GM19023 (cell line): ENCODE measurements at regions not wholly inside any gene's neighbourhood (a gene's known extent, or its start where the extent isn't known, plus 50 kb on each side); places are given as distances from the start of the nearest gene placed in this dataset.

Experiments
- ATAC-seq: cut with Tn5 transposase; IDR thresholded peaks from one replicate; pipeline ENCODE4 v1.9.1; 2021; ENCODE audit warnings: mild to moderate bottlenecking, moderate library complexity; ENCODE audit not compliant: unreplicated experiment

GRCh38 chr12:93151079-93151762 is 222.1 kb upstream of the EEA1 start:
- ATAC-seq, result no peak

- ATAC-seq, result no peak
Measured at GRCh38 chr12:93152617-93153016, 223.5 kb upstream of the EEA1 start.

DNA sequence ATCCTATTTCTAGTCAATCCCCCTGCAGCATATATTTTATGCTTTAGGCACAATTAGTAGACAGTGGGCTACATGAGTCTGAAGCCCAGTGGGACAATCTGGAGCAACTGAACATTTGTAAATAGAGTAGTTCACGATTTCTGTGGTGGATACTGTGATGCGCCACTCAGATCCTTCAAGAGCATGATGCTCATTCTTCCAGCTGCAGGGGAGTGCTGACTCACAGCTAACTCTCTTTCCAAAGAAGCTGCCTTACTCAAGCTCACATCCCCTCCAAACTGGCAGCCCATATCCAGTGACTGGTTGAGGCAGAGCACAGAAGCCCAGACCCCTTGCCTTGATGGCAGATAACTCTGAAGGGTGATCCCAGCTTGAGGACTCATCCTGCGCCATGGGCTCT is 224.2 kb upstream of the EEA1 start:
- no peak for ATAC-seq

GRCh38 chr12:93154096-93154728 is 223.5 kb upstream of the NUDT4 start:
- ATAC-seq, result no peak

DNA sequence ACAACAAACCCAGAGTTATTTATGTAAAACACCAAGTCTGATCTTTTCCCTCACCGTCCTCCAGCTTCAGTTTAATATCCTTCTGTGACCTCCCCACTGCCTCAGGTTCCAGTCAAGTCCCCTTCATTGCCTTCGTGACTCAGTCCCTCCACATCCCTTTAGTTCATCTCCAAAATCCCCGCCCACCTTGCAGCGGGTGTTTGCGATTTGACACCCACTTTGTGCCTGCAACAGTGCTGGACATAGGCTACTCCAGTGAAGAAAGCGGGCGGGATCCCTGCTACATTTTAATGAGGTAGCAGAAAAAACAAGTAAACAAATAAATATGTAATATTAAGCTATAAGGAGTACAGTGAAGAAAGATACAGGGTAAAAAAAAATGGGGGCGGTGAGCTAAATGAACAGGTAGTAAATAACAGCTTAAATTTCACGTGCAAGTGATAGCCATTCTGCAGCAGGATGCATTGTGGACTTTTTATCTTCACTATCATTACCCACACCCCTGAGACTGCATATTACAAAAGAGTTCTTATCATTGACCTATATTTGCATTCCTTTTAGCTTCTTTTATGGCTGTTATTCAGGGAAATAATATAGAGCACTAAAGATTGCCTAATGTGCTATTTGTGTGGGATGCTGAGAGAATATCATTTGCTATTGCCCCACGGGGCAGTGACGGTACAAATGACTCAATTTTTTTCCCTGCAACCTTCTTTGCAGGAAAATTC is 222.8 kb upstream of the NUDT4 start:
- no peak for ATAC-seq

DNA sequence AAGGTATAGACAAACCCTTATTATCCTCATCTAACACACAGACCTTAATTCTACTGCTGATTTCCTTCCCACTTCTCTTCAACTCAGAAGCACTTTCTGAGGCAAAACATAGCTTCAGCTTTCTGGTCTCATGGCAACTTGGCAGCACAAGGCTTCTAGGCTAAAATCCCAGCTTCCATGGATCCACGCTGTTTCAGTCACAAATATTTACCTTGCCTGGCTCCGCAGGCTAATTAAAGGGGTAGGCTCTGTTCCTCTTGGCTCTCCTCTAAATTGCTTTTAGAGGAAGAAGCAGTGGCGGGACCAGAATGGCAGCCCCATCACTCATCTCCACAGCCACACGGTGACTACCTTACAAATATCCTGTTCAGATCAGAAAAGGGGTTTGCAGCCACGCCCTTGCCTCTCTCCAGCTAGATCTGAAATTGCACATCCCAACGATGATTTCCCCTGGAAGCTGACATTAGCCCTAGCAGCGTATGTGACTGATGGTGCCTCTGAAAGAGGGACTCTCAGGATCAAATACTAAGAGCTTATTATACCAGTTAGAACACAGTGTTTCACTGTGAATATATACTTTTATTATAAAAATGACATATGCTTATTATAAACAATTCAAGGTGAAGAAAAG is 221.5 kb upstream of the NUDT4 start:
- no peak for ATAC-seq

DNA sequence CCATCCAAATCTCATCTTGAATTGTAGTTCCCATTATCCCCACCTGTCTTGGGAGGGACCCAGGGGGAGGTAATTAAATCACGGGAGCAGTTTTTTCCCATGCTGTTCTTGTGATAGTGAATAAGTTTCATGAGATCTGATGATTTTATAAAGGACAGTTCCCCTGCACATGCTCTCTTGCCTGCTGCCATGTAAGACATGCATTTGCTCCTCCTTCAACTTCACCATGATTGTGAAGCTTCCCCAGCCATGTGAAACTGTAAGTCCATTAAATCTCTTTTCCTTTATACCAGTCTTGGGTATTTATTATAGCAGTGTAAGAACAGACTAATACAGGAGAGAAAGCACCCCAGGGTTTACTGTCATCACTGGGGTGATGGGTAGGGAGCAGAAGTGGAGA is 220.4 kb upstream of the NUDT4 start:
- no peak for ATAC-seq

DNA sequence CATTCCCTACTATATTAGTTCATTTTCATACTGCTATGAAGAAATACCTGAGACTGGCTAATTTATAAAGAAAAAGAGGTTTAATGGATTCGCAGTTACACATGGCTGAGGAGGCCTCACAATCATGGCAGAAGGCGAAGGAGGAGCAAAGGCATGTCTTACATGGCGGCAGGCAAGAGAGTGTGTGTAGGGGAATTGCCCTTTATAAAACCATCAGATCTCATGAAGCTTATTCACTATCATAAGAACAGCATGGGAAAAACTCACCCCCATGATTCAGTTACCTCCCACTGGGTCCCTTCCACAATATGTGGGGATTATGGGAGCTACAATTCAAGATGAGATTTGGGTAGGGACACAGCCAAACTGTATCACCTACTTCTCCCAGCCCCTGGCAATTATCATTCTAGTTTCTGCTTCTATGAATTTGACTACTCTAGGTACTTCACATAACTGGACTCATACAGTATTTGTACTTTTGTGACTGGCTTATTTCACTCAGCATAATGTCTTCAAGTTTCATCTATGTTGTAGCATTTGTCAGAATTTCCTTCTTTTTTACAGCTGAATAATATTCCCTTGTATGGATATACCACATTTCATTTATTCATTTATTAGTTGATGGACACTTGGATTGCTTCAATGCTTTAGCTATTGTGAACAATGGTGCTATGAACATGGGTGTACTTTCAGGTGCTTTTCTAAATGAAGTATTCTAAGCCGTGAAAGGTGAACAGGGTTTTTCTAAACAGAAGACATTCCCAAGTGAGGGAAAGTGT is 219.5 kb upstream of the NUDT4 start:
- ATAC-seq, result no peak

GRCh38 chr12:93163260-93164036 is 214.3 kb upstream of the NUDT4 start:
- no peak for ATAC-seq

GRCh38 chr12:93164103-93164880 is 213.4 kb upstream of the NUDT4 start:
- no peak for ATAC-seq

DNA sequence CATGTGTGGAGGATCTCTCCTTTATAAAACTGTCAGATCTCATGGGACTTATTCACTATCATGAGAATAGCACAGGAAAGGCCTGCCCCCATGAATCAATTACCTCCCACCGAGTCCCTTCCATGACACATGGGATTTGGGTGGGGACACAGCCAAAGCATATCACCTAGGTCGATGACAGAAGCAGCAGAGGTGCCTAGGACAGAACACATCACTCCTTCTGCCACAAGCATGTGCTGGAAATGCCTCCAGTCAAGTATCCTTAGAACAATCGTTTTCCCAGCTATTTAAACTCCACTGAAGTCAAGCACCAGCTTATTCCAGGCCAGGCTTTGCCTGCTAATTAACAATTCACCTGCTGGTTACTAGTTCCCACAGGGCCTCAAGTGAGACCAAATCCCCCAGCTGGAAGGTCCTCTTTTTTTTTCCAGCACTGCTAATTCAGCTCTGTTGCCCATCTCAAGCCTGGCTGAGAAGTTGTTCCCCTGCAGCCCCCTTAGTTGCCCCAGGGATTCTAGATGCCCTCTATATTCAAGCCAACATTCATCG is 212.3 kb upstream of the NUDT4 start:
- ATAC-seq, result no peak

DNA sequence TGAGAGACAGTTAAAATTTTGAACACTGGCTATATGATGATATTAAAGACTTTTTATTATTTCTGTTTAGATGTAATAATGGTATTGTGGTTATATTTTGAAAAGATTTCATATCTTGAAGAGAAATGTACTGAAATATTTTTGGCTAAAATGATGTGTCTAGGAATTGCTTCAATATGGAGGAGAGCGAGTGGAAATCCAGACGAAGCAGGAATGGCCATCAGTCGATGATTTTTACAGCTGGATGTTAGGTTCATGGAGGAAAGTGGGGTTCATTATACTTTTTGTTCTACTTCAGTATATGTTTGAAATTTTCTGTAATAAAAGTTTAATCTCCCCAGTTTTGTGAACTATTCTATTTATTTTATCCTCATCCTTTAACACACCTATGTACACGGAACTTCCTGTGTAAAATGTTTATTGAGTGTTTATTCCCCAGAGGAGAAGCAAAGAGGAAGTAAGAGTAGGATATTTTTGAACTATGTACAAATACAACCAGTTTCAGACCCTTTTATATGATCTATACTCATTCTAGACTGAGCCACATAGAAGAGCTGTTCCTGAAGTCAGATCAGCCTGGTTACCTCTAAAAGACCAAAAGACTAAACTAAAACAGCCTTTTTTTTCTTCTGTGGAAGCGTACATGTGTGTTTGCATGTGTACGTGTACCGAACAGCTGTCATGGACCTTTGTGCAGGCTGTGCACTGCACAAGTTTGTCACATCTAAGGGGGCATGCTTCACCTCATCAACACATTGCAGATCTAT is 211.0 kb upstream of the NUDT4 start:
- no peak for ATAC-seq

DNA sequence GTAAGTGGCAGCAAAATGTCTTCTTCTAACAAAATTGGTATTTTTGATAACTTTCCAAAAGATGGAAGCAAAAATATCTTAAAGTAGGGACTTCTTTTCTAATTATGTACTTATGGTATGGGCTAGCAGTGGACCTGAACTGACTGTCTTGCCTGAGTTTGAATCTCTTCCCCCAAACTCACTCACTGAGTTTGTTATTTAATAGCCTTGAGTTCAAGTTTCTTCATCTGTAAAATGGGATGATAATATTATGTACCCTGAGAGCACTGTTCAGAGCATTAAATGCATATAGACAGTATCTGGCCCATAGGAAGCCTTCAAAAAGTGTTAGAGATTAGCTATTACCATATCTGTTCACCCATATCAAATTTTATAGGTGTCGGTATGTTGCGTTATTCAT is 210.4 kb upstream of the NUDT4 start:
- ATAC-seq, result peak; percentile 13

- ATAC-seq, result peak; percentile 67
Measured at GRCh38 chr12:93167841-93168492, 209.8 kb upstream of the NUDT4 start.

GRCh38 chr12:93168751-93169150 is 209.0 kb upstream of the NUDT4 start:
- no peak for ATAC-seq

- ATAC-seq, result no peak
Measured at GRCh38 chr12:93169536-93169935, 208.2 kb upstream of the NUDT4 start.

GRCh38 chr12:93170928-93171327 is 206.8 kb upstream of the NUDT4 start:
- no peak for ATAC-seq
